HG03066 (cell line): ENCODE measurements at regions not wholly inside any gene's neighbourhood (a gene's known extent, or its start where the extent isn't known, plus 50 kb on each side); places are given as distances from the start of the nearest gene placed in this dataset.
"Not testable (repeated sequence)": the region's sequence is repeated elsewhere in the genome, so short reads cannot be mapped to it uniquely, and the experiment has no call there.

Source experiments
- ATAC-seq: cut with Tn5 transposase; IDR thresholded peaks from one replicate; pipeline ENCODE4 v1.9.1; 2021; ENCODE audit warnings: low read depth; ENCODE audit not compliant: unreplicated experiment

GRCh38 chr5:155665361-155665760 lies 651.8 kb downstream of the KIF4B start:
- ATAC-seq: no peak

GRCh38 chr5:155672001-155672400 lies 655.0 kb upstream of the SGCD start:
- not testable (repeated sequence) for ATAC-seq

- ATAC-seq: no peak
Observed at GRCh38 chr5:155676967-155677366, 650.0 kb upstream of the SGCD start.

- no peak for ATAC-seq
Observed at GRCh38 chr5:155678371-155678770, 648.6 kb upstream of the SGCD start.

GRCh38 chr5:155679530-155679929 lies 647.4 kb upstream of the SGCD start:
- ATAC-seq: no peak

GRCh38 chr5:155684417-155684816 lies 642.5 kb upstream of the SGCD start:
- ATAC-seq: no peak

- ATAC-seq: no peak
Observed at GRCh38 chr5:155686131-155686530, 640.8 kb upstream of the SGCD start.

GRCh38 chr5:155689406-155689805 lies 637.6 kb upstream of the SGCD start:
- no peak for ATAC-seq

GRCh38 chr5:155696362-155696761 lies 630.6 kb upstream of the SGCD start:
- no peak for ATAC-seq

GRCh38 chr5:155697236-155697635 lies 629.7 kb upstream of the SGCD start:
- no peak for ATAC-seq

GRCh38 chr5:155699385-155699784 lies 627.6 kb upstream of the SGCD start:
- ATAC-seq: no peak

- ATAC-seq: no peak
Observed at GRCh38 chr5:155700333-155700732, 626.6 kb upstream of the SGCD start.

GRCh38 chr5:155711882-155712281 lies 615.1 kb upstream of the SGCD start:
- no peak for ATAC-seq

GRCh38 chr5:155714435-155714834 lies 612.5 kb upstream of the SGCD start:
- ATAC-seq: not testable (repeated sequence)

- no peak for ATAC-seq
Observed at GRCh38 chr5:155726267-155726666, 600.7 kb upstream of the SGCD start.

- no peak for ATAC-seq
Observed at GRCh38 chr5:155727512-155728145, 599.3 kb upstream of the SGCD start.

- no peak for ATAC-seq
Observed at GRCh38 chr5:155728146-155728856, 598.7 kb upstream of the SGCD start.

- ATAC-seq: no peak
Observed at GRCh38 chr5:155728857-155729683, 597.9 kb upstream of the SGCD start.

- no peak for ATAC-seq
Observed at GRCh38 chr5:155729684-155730059, 597.3 kb upstream of the SGCD start.

- no peak for ATAC-seq
Observed at GRCh38 chr5:155732587-155733376, 594.2 kb upstream of the SGCD start.

GRCh38 chr5:155733935-155734334 lies 593.0 kb upstream of the SGCD start:
- ATAC-seq: no peak
